Activated naive CD4-positive, alpha-beta T cell treated with anti-CD3 and anti-CD28 coated beads, Interleukin-2, amount 50 U/mL, for 72 hours (primary cell): ENCODE measurements at regions not wholly inside any gene's neighbourhood (a gene's known extent, or its start where the extent isn't known, plus 50 kb on each side); places are given as distances from the start of the nearest gene placed in this dataset.

Experiments used
- ATAC-seq, 2 donors: fragments of 150-1000 bp; cut with Tn5 transposase; 2 replicates each; pipeline ENCODE4 v1.10.0; 2021; ENCODE audit warnings: mild to moderate bottlenecking in 2 of 2, moderate library complexity in 2 of 2
- DNase-seq, 2 donors: peaks; one replicate each; pipeline ENCODE4 v3.0.0; 2021 to 2022; ENCODE audit warnings: low spot score in 2 of 2
- H3K27ac Mint-ChIP-seq, 2 donors: one replicate each; pipeline ENCODE4 v1.8.0; 2022; ENCODE audit warnings: mild to moderate bottlenecking in 2 of 2, mixed read lengths in 2 of 2
- H3K36me3 Mint-ChIP-seq, 2 donors: one replicate each; pipeline ENCODE4 v1.8.0; 2022; ENCODE audit warnings: mixed read lengths in 2 of 2
- H3K9me3 Mint-ChIP-seq, 2 donors: one replicate each; pipeline ENCODE4 v1.8.0; 2022; ENCODE audit warnings: mixed read lengths in 2 of 2

- DNase-seq: no peak
- Mint-ChIP-seq H3K36me3 (no peaks in the 10 kb centered on the region), H3K27ac (no peak overlapping the region), H3K9me3 (no peaks in the 10 kb centered on the region)
- no peak for ATAC-seq
Observed at GRCh38 chr5:54838843-54839242, 146.6 kb downstream of the ESM1 start.

GRCh38 chr5:54837981-54838380 lies 147.4 kb downstream of the ESM1 start:
- no peaks in the 10 kb centered on the region for H3K9me3 Mint-ChIP-seq

DNA sequence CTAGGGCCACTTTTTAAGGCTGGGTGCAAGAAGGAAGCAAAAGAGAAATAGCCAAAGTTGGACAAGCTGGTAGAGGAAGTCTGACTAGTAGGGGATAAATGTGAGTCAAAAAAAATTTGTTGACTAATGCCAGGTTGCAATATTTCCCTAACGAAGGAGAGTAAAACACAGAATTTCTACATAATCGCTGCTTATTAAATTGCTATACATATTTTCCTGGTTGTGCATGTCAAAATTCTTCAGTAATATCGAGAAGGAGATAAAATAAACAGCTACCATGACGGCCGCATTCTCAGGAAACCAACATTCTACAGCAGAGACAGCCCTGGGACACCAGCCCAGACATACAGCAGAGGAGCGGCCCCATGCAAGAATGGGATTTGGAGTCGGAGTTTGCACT lies 148.3 kb downstream of the ESM1 start:
- Mint-ChIP-seq H3K9me3 (no peaks in the 10 kb centered on the region), H3K27ac (no peak overlapping the region), H3K36me3 (no peaks in the 10 kb centered on the region)
- DNase-seq: no peak
- ATAC-seq: no peak

More at GRCh38 chr5:54837981-54838380, 147.4 kb downstream of the ESM1 start:
- DNase-seq: no peak
- Mint-ChIP-seq H3K36me3 (no peaks in the 10 kb centered on the region), H3K27ac (no peak overlapping the region)
- ATAC-seq: no peak

GRCh38 chr5:54835647-54836046 lies 149.7 kb downstream of the ESM1 start:
- no peak for ATAC-seq
- DNase-seq: no peak
- Mint-ChIP-seq H3K27ac (no peak overlapping the region), H3K9me3 (no peaks in the 10 kb centered on the region), H3K36me3 (no peaks in the 10 kb centered on the region)

GRCh38 chr5:54834121-54834842 lies 151.1 kb downstream of the ESM1 start:
- H3K9me3 Mint-ChIP-seq: no peaks in the 10 kb centered on the region
- ATAC-seq (no peak), DNase-seq (no peak)
- no peaks in the 10 kb centered on the region for H3K36me3 Mint-ChIP-seq
- H3K27ac Mint-ChIP-seq: no peak overlapping the region

GRCh38 chr5:54833590-54833989 lies 151.8 kb downstream of the ESM1 start:
- no peak overlapping the region for H3K27ac Mint-ChIP-seq

GRCh38 chr5:54832858-54833257 lies 152.5 kb downstream of the ESM1 start:
- H3K36me3 Mint-ChIP-seq: no peaks in the 10 kb centered on the region
- DNase-seq (no peak), ATAC-seq (peak in 1 of 2 donors; percentile 28)
- no peaks in the 10 kb centered on the region for H3K9me3 Mint-ChIP-seq
- no peak overlapping the region for H3K27ac Mint-ChIP-seq

More at GRCh38 chr5:54833590-54833989, 151.8 kb downstream of the ESM1 start:
- Mint-ChIP-seq H3K36me3 (no peaks in the 10 kb centered on the region), H3K9me3 (no peaks in the 10 kb centered on the region)
- no peak for ATAC-seq
- no peak for DNase-seq

DNA sequence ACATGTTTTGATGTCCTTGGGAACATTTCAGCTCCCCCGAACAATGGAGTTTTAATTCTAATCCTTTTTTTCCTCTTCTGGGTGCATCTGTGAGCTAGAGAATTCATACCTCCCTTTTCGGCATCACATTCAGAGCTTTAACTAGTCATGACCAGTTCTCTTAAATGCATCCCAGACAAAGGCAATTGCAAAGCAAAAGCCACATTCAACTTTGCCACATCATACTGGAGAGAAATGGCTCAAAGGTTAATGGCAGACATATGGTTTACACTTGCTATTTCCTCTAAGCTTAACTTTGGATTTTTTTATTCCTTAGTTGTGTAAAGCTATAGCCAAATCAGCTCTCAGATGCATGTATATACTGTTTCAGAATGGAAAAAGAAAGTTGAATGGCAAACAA lies 153.3 kb downstream of the ESM1 start:
- no peak for DNase-seq
- H3K36me3 Mint-ChIP-seq: no peaks in the 10 kb centered on the region
- no peaks in the 10 kb centered on the region for H3K9me3 Mint-ChIP-seq
- H3K27ac Mint-ChIP-seq: no peak overlapping the region
- ATAC-seq: no peak

GRCh38 chr5:54831233-54831632 lies 154.2 kb downstream of the ESM1 start:
- DNase-seq (no peak), ATAC-seq (no peak)
- Mint-ChIP-seq H3K27ac (no peak overlapping the region), H3K36me3 (no peaks in the 10 kb centered on the region), H3K9me3 (no peaks in the 10 kb centered on the region)

- no peak overlapping the region for H3K27ac Mint-ChIP-seq
- DNase-seq: no peak
- peaks cover 0 to 6% of the 10 kb centered on the region in 2 donors for H3K9me3 Mint-ChIP-seq
- no peak for ATAC-seq
- H3K36me3 Mint-ChIP-seq: no peaks in the 10 kb centered on the region
Observed at GRCh38 chr5:54829676-54830535, 155.5 kb downstream of the ESM1 start.

- DNase-seq: no peak
- no peak overlapping the region for H3K27ac Mint-ChIP-seq
- no peaks in the 10 kb centered on the region for H3K36me3 Mint-ChIP-seq
- H3K9me3 Mint-ChIP-seq: peaks cover 0 to 6% of the 10 kb centered on the region in 2 donors
- no peak for ATAC-seq
Observed at GRCh38 chr5:54829102-54829501, 156.3 kb downstream of the ESM1 start.

DNA sequence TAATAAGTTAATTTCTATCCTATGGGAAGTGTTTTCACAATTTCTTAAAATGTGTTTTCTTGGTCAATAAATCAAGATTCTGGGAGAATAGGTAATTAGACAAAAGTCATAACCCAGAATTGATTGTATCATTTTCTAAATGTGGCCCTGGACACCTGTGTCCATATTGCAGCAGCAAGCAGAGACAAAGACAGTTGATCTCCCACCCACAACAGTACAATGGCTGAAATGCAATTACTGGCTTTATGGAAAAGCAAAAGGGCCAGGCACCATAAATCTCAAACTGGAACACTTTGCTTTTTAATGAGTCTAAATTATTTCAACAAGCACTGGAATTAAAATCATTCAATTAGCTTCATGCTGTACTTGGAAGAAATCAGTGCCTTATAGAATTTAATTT lies 157.2 kb downstream of the ESM1 start:
- no peak overlapping the region for H3K27ac Mint-ChIP-seq
- DNase-seq (no peak), ATAC-seq (no peak)
- peaks cover 0 to 6% of the 10 kb centered on the region in 2 donors for H3K9me3 Mint-ChIP-seq
- H3K36me3 Mint-ChIP-seq: no peaks in the 10 kb centered on the region

DNA sequence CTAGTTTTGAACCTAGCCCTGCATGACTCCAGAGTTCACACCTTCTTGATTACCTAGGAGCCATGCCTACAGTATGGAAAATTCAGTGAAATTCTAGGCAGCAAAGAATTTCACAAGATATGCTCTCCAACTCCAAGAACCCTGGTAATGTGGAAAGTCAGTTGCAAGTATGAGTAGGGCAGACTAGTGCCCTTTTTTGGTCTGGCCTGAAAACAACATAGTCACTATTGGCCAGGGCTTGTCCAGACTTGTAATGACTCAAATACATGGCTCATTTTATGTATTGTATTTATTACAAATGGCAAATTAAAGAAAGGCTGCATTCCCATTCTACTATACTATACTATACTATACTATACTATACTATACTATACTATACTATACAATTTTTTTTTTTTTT lies 160.4 kb downstream of the ESM1 start:
- no peaks in the 10 kb centered on the region for H3K36me3 Mint-ChIP-seq
- DNase-seq (no peak), ATAC-seq (no peak)
- peaks cover 0 to 6% of the 10 kb centered on the region in 2 donors for H3K9me3 Mint-ChIP-seq
- H3K27ac Mint-ChIP-seq: no peak overlapping the region

DNA sequence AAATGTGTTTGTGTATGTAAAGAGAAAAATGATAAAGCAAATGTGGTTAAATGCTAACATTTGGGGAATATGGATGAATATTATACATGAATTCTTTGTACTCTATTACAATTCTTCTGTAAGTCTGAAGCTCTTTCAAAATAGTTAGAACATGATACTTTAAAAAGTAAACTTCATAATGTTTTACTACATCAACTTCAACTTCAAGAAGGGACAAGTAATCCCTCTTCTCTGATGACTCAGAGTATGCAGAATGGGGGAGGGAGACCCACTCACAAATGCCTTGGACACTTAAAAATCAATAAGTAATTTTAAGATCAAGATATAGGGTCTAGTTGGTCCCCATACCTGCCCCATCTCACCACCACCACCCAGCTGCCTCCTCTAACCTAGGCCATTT lies 162.4 kb downstream of the ESM1 start:
- Mint-ChIP-seq H3K27ac (no peak overlapping the region), H3K36me3 (no peaks in the 10 kb centered on the region), H3K9me3 (peaks cover 0 to 6% of the 10 kb centered on the region in 2 donors)
- ATAC-seq: no peak
- DNase-seq: no peak

DNA sequence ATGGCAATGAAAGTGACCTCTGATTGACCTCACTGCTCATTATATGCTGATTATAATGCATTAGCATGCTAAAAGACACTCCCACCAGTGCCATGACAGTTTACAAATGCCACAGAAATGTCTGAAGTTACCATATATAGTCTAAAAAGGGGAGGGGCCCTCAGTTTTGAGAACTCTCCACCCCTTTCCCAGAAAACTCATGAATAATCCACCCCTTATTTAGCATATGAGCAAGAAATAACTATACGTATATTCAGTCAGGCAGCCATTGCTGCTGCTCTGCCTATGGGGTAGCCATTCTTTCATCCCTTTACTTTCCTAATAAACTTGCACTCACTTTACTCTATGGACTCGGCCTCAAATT lies 163.1 kb downstream of the ESM1 start:
- ATAC-seq (no peak), DNase-seq (no peak)
- Mint-ChIP-seq H3K36me3 (no peaks in the 10 kb centered on the region), H3K27ac (no peak overlapping the region), H3K9me3 (peaks cover 0 to 6% of the 10 kb centered on the region in 2 donors)

DNA sequence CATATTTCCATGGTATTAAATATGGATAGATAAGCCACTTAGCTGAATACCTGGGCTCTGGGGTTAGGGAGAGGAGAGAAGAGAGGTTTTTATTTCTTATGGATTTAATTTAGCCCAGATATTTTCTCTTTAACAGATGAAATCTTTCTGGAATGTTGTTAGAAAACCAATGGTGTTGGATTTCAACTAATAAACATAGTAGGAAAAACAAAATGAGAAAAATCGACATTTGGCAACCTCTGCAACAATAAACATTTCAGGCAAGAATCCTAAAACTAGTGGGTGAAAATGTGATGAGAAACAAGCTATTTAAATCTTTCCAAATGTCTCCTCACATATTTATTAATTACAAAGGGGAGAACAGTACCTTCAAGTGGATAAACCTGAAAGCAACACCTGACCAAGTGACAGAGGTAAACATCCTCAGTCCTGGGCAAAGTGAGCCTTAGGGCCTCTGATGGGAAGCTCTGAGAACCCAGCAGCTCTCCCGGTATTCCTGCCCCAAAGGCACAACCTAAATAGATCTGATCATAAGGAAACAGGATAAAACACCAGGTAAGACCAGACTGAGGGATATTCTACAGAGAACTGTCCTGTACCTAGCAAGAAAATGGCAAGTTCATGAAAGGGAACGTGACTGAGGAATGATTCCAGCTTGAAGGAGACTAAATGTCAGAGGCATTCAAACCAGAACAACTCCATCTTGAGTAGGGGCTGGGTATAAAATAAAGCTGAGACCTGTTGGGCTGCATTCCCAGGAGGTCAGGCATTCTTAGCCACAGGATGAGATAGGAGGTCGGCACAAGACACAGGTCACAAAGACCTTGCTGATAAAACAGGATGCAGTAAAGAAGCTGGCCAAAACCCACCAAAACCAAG lies 163.7 kb downstream of the ESM1 start:
- Mint-ChIP-seq H3K27ac (no peak overlapping the region), H3K36me3 (no peaks in the 10 kb centered on the region), H3K9me3 (peaks cover 0 to 6% of the 10 kb centered on the region in 2 donors)
- no peak for DNase-seq
- ATAC-seq: no peak
